Tibial artery (tissue), 4 donors: ENCODE measurements at regions not wholly inside any gene's neighbourhood (a gene's known extent, or its start where the extent isn't known, plus 50 kb on each side); places are given as distances from the start of the nearest gene placed in this dataset.

Experiments used
- DNase-seq, 2 donors: peaks; one replicate each; pipeline ENCODE4 v3.0.0-alpha.2; 2019
- H3K27ac ChIP-seq, 2 donors: fragments of 200-600 bp; sonication (generic) in 1 of 2; 1 replicate in 1 of 2; 2 replicates in 1 of 2; pipeline ENCODE4 v1.5.1; 2018 to 2019; ENCODE audit warnings: mild to moderate bottlenecking in 1 of 2
- H3K27me3 ChIP-seq, 2 donors: fragments of 200-600 bp; sonication (generic) in 1 of 2; one replicate each; pipeline versions ENCODE4 v1.5.1 to v1.6.0; 2016 to 2019
- H3K36me3 ChIP-seq, 3 donors: fragments of 200-600 bp; sonication (generic) in 2 of 3; one replicate each; pipeline ENCODE4 v1.5.1; 2016 to 2019; ENCODE audit warnings: mild to moderate bottlenecking in 2 of 3
- H3K4me1 ChIP-seq, 4 donors: fragments of 200-600 bp; sonication (generic) in 2 of 4; 1 replicate in 3 of 4; 2 replicates in 1 of 4; pipeline ENCODE4 v1.5.1; 2016 to 2019
- H3K4me3 ChIP-seq, 2 donors: fragments of 200-600 bp; sonication (generic) in 1 of 2; 1 replicate in 1 of 2; 2 replicates in 1 of 2; pipeline ENCODE4 v1.5.1; 2018 to 2019; ENCODE audit warnings: mild to moderate bottlenecking in 2 of 2
- H3K9me3 ChIP-seq, 3 donors: fragments of 200-600 bp; sonication (generic) in 1 of 3; one replicate each; pipeline ENCODE4 v1.5.1; 2016 to 2019
- CTCF ChIP-seq, 2 experiments: fragments of 200-600 bp in 1 of 2; fragments of 450-650 bp in 1 of 2; IDR thresholded peaks; one replicate each; pipeline ENCODE4 v1.5.1; 2017 to 2019; ENCODE audit warnings: antibody characterized with exemption in 2 of 2, mild to moderate bottlenecking in 1 of 2, moderate library complexity in 1 of 2
- intact Hi-C: fragments of 100-400 bp; cut with DNase I; formaldehyde crosslinking; loops from one replicate; pipeline ENCODE4 v1.15.0; 2023; ENCODE audit warnings: low total_unique reads

GRCh38 chr5:86038566-86038965 lies 579.2 kb upstream of the COX7C start:
- H3K36me3 ChIP-seq = no peaks in the 10 kb centered on the region
- no peak for TF ChIP-seq CTCF (IDR thresholded peaks at IDR 0.05)

GRCh38 chr5:86039351-86039750 lies 578.4 kb upstream of the COX7C start:
- intact Hi-C loops = no loop called here
- Histone ChIP-seq H3K9me3 (no peaks in the 10 kb centered on the region), H3K4me3 (no peak overlapping the region), H3K4me1 (no peaks in the 10 kb centered on the region), H3K27me3 (no peaks in the 10 kb centered on the region), H3K27ac (no peak overlapping the region), H3K36me3 (no peaks in the 10 kb centered on the region)
- no peak for DNase-seq
- no peak for TF ChIP-seq CTCF (IDR thresholded peaks at IDR 0.05)

More at GRCh38 chr5:86038566-86038965, 579.2 kb upstream of the COX7C start:
- Histone ChIP-seq H3K4me3 (no peak overlapping the region), H3K4me1 (no peaks in the 10 kb centered on the region), H3K9me3 (no peaks in the 10 kb centered on the region), H3K27me3 (no peaks in the 10 kb centered on the region), H3K27ac (no peak overlapping the region)
- no peak for DNase-seq
- intact Hi-C loops = no loop called here

- no peak overlapping the region for H3K27ac ChIP-seq
- no peaks in the 10 kb centered on the region for H3K36me3 ChIP-seq
- intact Hi-C loops = no loop called here
- DNase-seq = no peak
- no peaks in the 10 kb centered on the region for H3K9me3 ChIP-seq
- no peak for TF ChIP-seq CTCF (IDR thresholded peaks at IDR 0.05)
- H3K4me1 ChIP-seq = no peaks in the 10 kb centered on the region
- H3K27me3 ChIP-seq = no peaks in the 10 kb centered on the region
- no peak overlapping the region for H3K4me3 ChIP-seq
Observed at GRCh38 chr5:86070719-86071118, 547.0 kb upstream of the COX7C start.

GRCh38 chr5:86074297-86074696 lies 543.4 kb upstream of the COX7C start:
- Histone ChIP-seq H3K4me1 (no peaks in the 10 kb centered on the region), H3K9me3 (no peaks in the 10 kb centered on the region), H3K27ac (no peak overlapping the region), H3K27me3 (no peaks in the 10 kb centered on the region), H3K36me3 (no peaks in the 10 kb centered on the region), H3K4me3 (no peak overlapping the region)
- no peak for TF ChIP-seq CTCF (IDR thresholded peaks at IDR 0.05)
- no peak for DNase-seq
- intact Hi-C loops = no loop called here

DNA sequence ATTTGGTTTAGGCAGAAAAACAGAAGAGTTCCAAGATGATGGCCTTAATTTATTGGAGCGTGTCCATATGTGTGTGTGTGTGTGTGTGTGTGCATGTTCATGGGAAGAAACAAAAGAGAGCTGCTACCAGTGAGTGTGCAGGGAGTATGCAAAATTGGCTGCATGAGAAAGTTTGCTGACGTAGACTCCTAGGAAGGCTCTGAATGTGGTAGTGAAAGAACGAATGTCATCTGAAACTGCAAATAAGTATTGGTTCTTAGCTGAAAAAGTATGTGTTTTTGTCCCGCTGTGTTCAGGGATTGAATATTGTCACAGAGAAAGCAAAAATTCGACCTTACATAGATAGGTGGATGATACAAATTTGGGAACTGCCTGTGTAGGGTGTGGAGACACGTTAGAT lies 542.6 kb upstream of the COX7C start:
- no peak for DNase-seq
- intact Hi-C loops = no loop called here
- H3K36me3 ChIP-seq = no peaks in the 10 kb centered on the region
- no peak overlapping the region for H3K27ac ChIP-seq
- no peaks in the 10 kb centered on the region for H3K27me3 ChIP-seq
- TF ChIP-seq CTCF (IDR thresholded peaks at IDR 0.05) = no peak
- no peaks in the 10 kb centered on the region for H3K4me1 ChIP-seq
- no peaks in the 10 kb centered on the region for H3K9me3 ChIP-seq
- no peak overlapping the region for H3K4me3 ChIP-seq

DNA sequence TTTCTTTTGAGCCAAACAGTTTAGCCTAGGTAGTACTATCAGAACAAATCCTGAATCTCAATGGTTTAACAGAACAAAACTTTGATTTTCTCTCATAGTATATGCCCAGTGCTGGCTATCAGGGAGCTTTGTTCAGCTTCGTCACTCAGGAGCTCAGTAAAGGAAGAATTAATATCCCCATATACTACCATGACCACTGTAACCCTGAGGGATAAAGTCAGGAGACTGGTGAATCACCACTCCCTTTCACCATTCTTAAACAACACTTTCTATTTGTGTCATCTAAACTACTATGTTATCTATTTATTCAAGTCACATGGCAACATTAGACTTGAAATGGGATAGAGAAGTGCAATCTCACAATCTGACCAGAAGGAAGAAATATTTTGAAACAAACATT lies 522.6 kb upstream of the COX7C start:
- no peak overlapping the region for H3K27ac ChIP-seq
- peaks cover 0 to 5% (median 0%) of the 10 kb centered on the region in 4 donors for H3K4me1 ChIP-seq
- H3K4me3 ChIP-seq = no peak overlapping the region
- H3K27me3 ChIP-seq = no peaks in the 10 kb centered on the region
- TF ChIP-seq CTCF (IDR thresholded peaks at IDR 0.05) = no peak
- H3K36me3 ChIP-seq = no peaks in the 10 kb centered on the region
- intact Hi-C loops = no loop called here
- no peaks in the 10 kb centered on the region for H3K9me3 ChIP-seq
- DNase-seq = no peak
